Prostate gland (tissue), 2 donors: ENCODE measurements at regions not wholly inside any gene's neighbourhood (a gene's known extent, or its start where the extent isn't known, plus 50 kb on each side); places are given as distances from the start of the nearest gene placed in this dataset.

ENCODE experiments used
- DNase-seq: peaks from one replicate; pipeline ENCODE4 v3.0.0-alpha.2; 2019; ENCODE audit warnings: low spot score
- H3K27ac ChIP-seq, 2 donors: fragments of 200-600 bp; sonication (generic); 2 replicates each; pipeline ENCODE4 v1.5.1; 2017 to 2019
- H3K27me3 ChIP-seq: fragments of 200-600 bp; sonication (generic); replicated peaks from 2 replicates; pipeline ENCODE4 v1.5.1; 2019; ENCODE audit not compliant: insufficient read depth
- H3K36me3 ChIP-seq, 2 donors: fragments of 200-600 bp; sonication (generic); 1 replicate in 1 of 2; 2 replicates in 1 of 2; pipeline versions ENCODE4 v1.5.1 to v1.8.1; 2017 to 2019
- H3K4me1 ChIP-seq: fragments of 200-600 bp; sonication (generic); replicated peaks from 2 replicates; pipeline ENCODE4 v1.5.1; 2019
- H3K4me3 ChIP-seq, 2 donors: fragments of 200-600 bp; sonication (generic); 2 replicates each; pipeline ENCODE4 v1.5.1; 2017 to 2019
- H3K9me3 ChIP-seq: fragments of 200-600 bp; sonication (generic); 2 replicates; pipeline ENCODE4 v1.5.1; 2017
- CTCF ChIP-seq, 4 experiments: fragments of 200-600 bp in 2 of 4; fragments of 450-650 bp in 2 of 4; sonication (generic) in 2 of 4; IDR thresholded peaks; 1 replicate in 3 of 4; 2 replicates in 1 of 4; pipeline ENCODE4 v1.5.1; 2016 to 2019; ENCODE audit warnings: antibody characterized with exemption in 4 of 4, mild to moderate bottlenecking in 2 of 4, moderate library complexity in 2 of 4
- POLR2A ChIP-seq: fragments of 450-650 bp; IDR thresholded peaks from one replicate; pipeline ENCODE4 v1.6.1; 2016; ENCODE audit warnings: antibody characterized with exemption, mild to moderate bottlenecking
- POLR2AphosphoS5 ChIP-seq: sonication (generic); formaldehyde crosslinking; IDR thresholded peaks from one replicate; pipeline ENCODE4 v1.6.1; 2017; ENCODE audit warnings: antibody characterized with exemption
- WGBS: methylation state at CpG from one replicate; pipeline ENCODE4 v1.1.5; 2018; 5-methylcytosine and 5-hydroxymethylcytosine counted together
- intact Hi-C: fragments of 100-400 bp; cut with DNase I; formaldehyde crosslinking; loops from one replicate; pipeline ENCODE4 v1.14.2; 2022

GRCh38 chr3:72118628-72119027 is 333.7 kb upstream of the PROK2 start:
- intact Hi-C loops, result no loop called here

GRCh38 chr3:72116226-72116625 is 331.3 kb upstream of the PROK2 start:
- intact Hi-C loops, result no loop called here
- TF ChIP-seq POLR2A, result no peak
- TF ChIP-seq POLR2AphosphoS5, result no peak
- TF ChIP-seq CTCF (IDR thresholded peaks at IDR 0.05), result no peak
- Histone ChIP-seq H3K36me3 (no peaks in the 10 kb centered on the region), H3K4me3 (no peak overlapping the region), H3K4me1 (peaks cover 1% of the 10 kb centered on the region), H3K9me3 (no peaks in the 10 kb centered on the region), H3K27ac (no peak overlapping the region), H3K27me3 (no peaks in the 10 kb centered on the region)
- DNase-seq, result no peak
- 80% methylated on average over 7 of the region's 7 CpGs for WGBS

More at GRCh38 chr3:72118628-72119027, 333.7 kb upstream of the PROK2 start:
- no peaks in the 10 kb centered on the region for H3K27me3 ChIP-seq
- no peaks in the 10 kb centered on the region for H3K4me1 ChIP-seq
- TF ChIP-seq POLR2AphosphoS5 (no peak), POLR2A (no peak), CTCF (IDR thresholded peaks at IDR 0.05) (no peak)
- H3K36me3 ChIP-seq, result no peaks in the 10 kb centered on the region
- no peak overlapping the region for H3K4me3 ChIP-seq
- no peaks in the 10 kb centered on the region for H3K9me3 ChIP-seq
- H3K27ac ChIP-seq, result no peak overlapping the region
- no peak for DNase-seq

DNA sequence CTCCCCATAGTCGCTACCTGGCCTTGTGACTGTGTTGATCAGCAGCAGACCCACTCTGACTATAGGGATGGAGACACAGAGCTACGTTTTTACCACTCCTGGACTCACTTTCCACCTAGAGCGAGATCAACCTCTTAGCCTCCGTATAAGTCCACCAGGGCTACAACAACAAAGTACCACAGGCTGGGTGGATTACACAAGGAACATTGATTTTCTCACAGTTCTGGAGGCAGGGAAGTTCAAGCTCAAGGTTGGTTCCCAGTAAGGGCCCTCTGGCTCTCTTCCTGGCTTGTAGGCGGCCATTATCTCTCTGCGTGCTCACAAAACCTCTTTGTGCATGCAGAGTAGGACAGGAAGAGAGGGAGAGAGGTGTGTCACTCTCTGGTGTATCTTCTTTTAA is 330.4 kb upstream of the PROK2 start:
- Histone ChIP-seq H3K36me3 (no peaks in the 10 kb centered on the region), H3K4me3 (no peak overlapping the region), H3K27ac (no peak overlapping the region), H3K4me1 (peaks cover 6% of the 10 kb centered on the region), H3K27me3 (no peaks in the 10 kb centered on the region), H3K9me3 (no peaks in the 10 kb centered on the region)
- intact Hi-C loops, result no loop called here
- over 99% methylated on average over 6 of the region's 6 CpGs for WGBS
- no peak for DNase-seq
- TF ChIP-seq CTCF (IDR thresholded peaks at IDR 0.05) (no peak), POLR2A (no peak), POLR2AphosphoS5 (no peak)

- no peaks in the 10 kb centered on the region for H3K36me3 ChIP-seq
- H3K27ac ChIP-seq, result no peak overlapping the region
- no peak overlapping the region for H3K4me3 ChIP-seq
- no peaks in the 10 kb centered on the region for H3K27me3 ChIP-seq
- DNase-seq, result peak; percentile 15
- TF ChIP-seq CTCF (IDR thresholded peaks at IDR 0.05) (no peak), POLR2A (no peak), POLR2AphosphoS5 (peak; percentile 32)
- H3K9me3 ChIP-seq, result no peaks in the 10 kb centered on the region
- intact Hi-C loops, result no loop called here
- 65% methylated on average over 5 of the region's 5 CpGs for WGBS
- peaks cover 6% of the 10 kb centered on the region for H3K4me1 ChIP-seq
These were observed 329.8 kb upstream of the PROK2 start for GRCh38 chr3:72114773-72115172.

GRCh38 chr3:72113964-72114363 is 329.0 kb upstream of the PROK2 start:
- Histone ChIP-seq H3K9me3 (no peaks in the 10 kb centered on the region), H3K36me3 (no peaks in the 10 kb centered on the region), H3K27ac (no peak overlapping the region), H3K4me1 (peaks cover 6% of the 10 kb centered on the region), H3K4me3 (no peak overlapping the region), H3K27me3 (no peaks in the 10 kb centered on the region)
- TF ChIP-seq POLR2A (no peak), POLR2AphosphoS5 (no peak), CTCF (IDR thresholded peaks at IDR 0.05) (no peak)
- WGBS, result over 99% methylated on average over 3 of the region's 3 CpGs
- intact Hi-C loops, result no loop called here
- DNase-seq, result no peak
